C4-2B (cell line): ENCODE measurements at regions not wholly inside any gene's neighbourhood (a gene's known extent, or its start where the extent isn't known, plus 50 kb on each side); places are given as distances from the start of the nearest gene placed in this dataset.

Source experiments
- CTCF ChIP-seq: fragments of 450-650 bp; conservative IDR thresholded peaks from 2 replicates; pipeline ENCODE4 v1.5.1; 2017; ENCODE audit warnings: mild to moderate bottlenecking
- ZFX ChIP-seq: fragments of 450-650 bp; IDR thresholded peaks from 2 replicates; pipeline ENCODE4 v1.6.1; 2017

GRCh38 chr13:31894931-31895330 lies 136.6 kb upstream of the FRY start:
- no peak for TF ChIP-seq CTCF
- TF ChIP-seq ZFX = no peak
